Fibroblast of lung (primary cell): ENCODE measurements at regions not wholly inside any gene's neighbourhood (a gene's known extent, or its start where the extent isn't known, plus 50 kb on each side); places are given as distances from the start of the nearest gene placed in this dataset.

ENCODE experiments used
- EZH2 ChIP-seq: IDR thresholded peaks from 2 replicates; pipeline ENCODE4 v1.5.1; 2012; ENCODE audit warnings: low read length, control low read depth, mild to moderate bottlenecking; ENCODE audit errors: missing control alignments
- TF ChIP-seq, protein P1 (sequence below), 2 donors: IDR thresholded peaks in 1 of 2; conservative IDR thresholded peaks in 1 of 2; 1 replicate in 1 of 2; 2 replicates in 1 of 2; pipeline ENCODE4 v1.5.1; 2011 to 2012; ENCODE audit warnings: low read length in 2 of 2, control low read depth in 1 of 2, inconsistent platforms in 1 of 2, low read depth in 1 of 2, mild to moderate bottlenecking in 1 of 2

DNA sequence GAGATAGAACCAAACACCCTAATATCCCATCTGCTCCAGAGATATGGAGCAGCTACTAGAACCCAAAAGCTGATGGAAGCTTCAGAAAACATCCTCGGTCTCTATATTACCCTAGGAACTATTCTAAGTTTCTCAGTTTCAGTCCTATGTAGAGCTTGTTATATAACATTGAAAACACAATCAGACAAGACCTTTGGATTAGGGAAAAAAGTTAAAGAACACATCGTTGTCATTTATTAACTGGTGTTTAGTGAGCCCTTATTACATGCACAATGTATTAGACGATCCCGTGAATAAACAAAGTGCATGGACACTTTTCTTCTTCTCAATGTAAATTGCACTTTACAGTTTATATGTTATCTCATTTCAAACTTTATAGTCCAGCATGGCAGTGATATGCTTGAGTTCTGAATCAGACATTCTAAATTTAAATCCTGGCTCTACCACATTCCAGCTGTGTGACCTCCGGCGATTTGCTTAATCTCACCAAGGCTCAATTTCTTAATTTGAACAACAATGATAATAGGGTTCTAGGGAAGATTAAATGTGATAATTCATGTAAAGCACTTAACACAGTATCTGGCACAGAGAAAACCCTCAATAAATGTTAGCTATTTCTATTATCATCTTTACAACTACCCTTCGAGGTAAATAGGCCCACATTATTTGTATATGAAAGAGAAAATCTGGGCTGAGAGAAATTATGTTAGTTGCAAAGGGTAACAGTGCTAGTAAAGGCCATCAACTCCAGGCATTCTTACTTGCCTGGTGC, 83.6 kb upstream of the PIK3C3 start:
- TF ChIP-seq, protein P1, sequence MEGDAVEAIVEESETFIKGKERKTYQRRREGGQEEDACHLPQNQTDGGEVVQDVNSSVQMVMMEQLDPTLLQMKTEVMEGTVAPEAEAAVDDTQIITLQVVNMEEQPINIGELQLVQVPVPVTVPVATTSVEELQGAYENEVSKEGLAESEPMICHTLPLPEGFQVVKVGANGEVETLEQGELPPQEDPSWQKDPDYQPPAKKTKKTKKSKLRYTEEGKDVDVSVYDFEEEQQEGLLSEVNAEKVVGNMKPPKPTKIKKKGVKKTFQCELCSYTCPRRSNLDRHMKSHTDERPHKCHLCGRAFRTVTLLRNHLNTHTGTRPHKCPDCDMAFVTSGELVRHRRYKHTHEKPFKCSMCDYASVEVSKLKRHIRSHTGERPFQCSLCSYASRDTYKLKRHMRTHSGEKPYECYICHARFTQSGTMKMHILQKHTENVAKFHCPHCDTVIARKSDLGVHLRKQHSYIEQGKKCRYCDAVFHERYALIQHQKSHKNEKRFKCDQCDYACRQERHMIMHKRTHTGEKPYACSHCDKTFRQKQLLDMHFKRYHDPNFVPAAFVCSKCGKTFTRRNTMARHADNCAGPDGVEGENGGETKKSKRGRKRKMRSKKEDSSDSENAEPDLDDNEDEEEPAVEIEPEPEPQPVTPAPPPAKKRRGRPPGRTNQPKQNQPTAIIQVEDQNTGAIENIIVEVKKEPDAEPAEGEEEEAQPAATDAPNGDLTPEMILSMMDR (conservative IDR thresholded peaks at IDR 0.05 in 1 of 2, IDR thresholded peaks at IDR 0.05 in 1 of 2; ENCODE audit: low read depth in 1 of 2, low read length in 2 of 2) = no peak
- no peak for TF ChIP-seq EZH2
